ENCODE measurements at regions not wholly inside any gene's neighbourhood (a gene's known extent, or its start where the extent isn't known, plus 50 kb on each side); places are given as distances from the start of the nearest gene placed in this dataset.
A peak's percentile ranks its signal among the peaks of the same experiment; 100 is the strongest.

- DNase-seq (no peak), ATAC-seq (peak in 1 of 2 donors; percentile 72)
- Histone ChIP-seq H3K4me1 (peaks cover 9% of the 10 kb centered on the region), H3K27ac (no peak overlapping the region), H3K27me3 (ENCODE audit: low read depth) (no peaks in the 10 kb centered on the region), H3K9me3 (no peaks in the 10 kb centered on the region), H3K36me3 (no peaks in the 10 kb centered on the region), H3K4me3 (no peak overlapping the region)
- intact Hi-C loops (cut with DNase I) = no loop called here
- TF ChIP-seq, protein P1, sequence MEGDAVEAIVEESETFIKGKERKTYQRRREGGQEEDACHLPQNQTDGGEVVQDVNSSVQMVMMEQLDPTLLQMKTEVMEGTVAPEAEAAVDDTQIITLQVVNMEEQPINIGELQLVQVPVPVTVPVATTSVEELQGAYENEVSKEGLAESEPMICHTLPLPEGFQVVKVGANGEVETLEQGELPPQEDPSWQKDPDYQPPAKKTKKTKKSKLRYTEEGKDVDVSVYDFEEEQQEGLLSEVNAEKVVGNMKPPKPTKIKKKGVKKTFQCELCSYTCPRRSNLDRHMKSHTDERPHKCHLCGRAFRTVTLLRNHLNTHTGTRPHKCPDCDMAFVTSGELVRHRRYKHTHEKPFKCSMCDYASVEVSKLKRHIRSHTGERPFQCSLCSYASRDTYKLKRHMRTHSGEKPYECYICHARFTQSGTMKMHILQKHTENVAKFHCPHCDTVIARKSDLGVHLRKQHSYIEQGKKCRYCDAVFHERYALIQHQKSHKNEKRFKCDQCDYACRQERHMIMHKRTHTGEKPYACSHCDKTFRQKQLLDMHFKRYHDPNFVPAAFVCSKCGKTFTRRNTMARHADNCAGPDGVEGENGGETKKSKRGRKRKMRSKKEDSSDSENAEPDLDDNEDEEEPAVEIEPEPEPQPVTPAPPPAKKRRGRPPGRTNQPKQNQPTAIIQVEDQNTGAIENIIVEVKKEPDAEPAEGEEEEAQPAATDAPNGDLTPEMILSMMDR (IDR thresholded peaks at IDR 0.05) = no peak
Measured at GRCh38 chr14:35197015-35197414, 74.7 kb downstream of the PRORP start.

DNA sequence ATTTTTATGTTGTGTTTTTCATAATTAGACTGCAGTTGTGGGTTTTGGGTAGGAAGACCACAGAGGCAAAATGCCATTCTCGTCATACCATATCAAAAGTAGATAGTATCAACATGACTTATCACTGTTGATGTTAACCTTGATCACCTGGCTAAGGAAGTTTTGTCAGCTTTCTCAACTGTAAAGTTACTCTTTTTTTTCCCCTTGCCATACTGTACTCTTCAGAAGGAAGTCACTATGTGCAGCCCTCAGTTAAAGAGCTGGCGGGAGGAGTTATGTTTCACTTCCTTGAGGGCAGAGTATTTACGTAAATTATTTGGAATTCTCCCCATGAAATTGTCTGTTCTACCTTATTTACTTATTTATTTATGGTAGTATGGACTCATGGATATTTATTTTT is 78.7 kb downstream of the PRORP start:
- H3K4me1 ChIP-seq = peaks cover 13% of the 10 kb centered on the region
- H3K27me3 ChIP-seq (ENCODE audit: low read depth) = no peaks in the 10 kb centered on the region
- ATAC-seq (no peak), DNase-seq (no peak)
- intact Hi-C loops (cut with DNase I) = no loop called here
- TF ChIP-seq, protein P1 (IDR thresholded peaks at IDR 0.05) = no peak
- H3K4me3 ChIP-seq = no peak overlapping the region
- no peaks in the 10 kb centered on the region for H3K9me3 ChIP-seq
- H3K27ac ChIP-seq = no peak overlapping the region
- no peaks in the 10 kb centered on the region for H3K36me3 ChIP-seq

- Histone ChIP-seq H3K9me3 (no peaks in the 10 kb centered on the region), H3K36me3 (no peaks in the 10 kb centered on the region), H3K4me1 (peaks cover 4% of the 10 kb centered on the region), H3K27me3 (ENCODE audit: low read depth) (no peaks in the 10 kb centered on the region), H3K4me3 (no peak overlapping the region), H3K27ac (no peak overlapping the region)
- TF ChIP-seq, protein P1 (IDR thresholded peaks at IDR 0.05) = no peak
- intact Hi-C loops (cut with DNase I) = no loop called here
- DNase-seq = no peak
- no peak for ATAC-seq
Measured at GRCh38 chr14:35202195-35202594, 79.8 kb downstream of the PRORP start.

GRCh38 chr14:35205737-35206136 is 83.4 kb downstream of the PRORP start:
- Histone ChIP-seq H3K4me3 (no peak overlapping the region), H3K9me3 (no peaks in the 10 kb centered on the region), H3K36me3 (no peaks in the 10 kb centered on the region), H3K4me1 (peaks cover 4% of the 10 kb centered on the region), H3K27ac (peak overlapping the region; percentile 18), H3K27me3 (ENCODE audit: low read depth) (no peaks in the 10 kb centered on the region)
- intact Hi-C loops (cut with DNase I) = no loop called here
- TF ChIP-seq, protein P1 (IDR thresholded peaks at IDR 0.05) = no peak
- ATAC-seq (peak; percentile 48 to 61), DNase-seq (no peak)

DNA sequence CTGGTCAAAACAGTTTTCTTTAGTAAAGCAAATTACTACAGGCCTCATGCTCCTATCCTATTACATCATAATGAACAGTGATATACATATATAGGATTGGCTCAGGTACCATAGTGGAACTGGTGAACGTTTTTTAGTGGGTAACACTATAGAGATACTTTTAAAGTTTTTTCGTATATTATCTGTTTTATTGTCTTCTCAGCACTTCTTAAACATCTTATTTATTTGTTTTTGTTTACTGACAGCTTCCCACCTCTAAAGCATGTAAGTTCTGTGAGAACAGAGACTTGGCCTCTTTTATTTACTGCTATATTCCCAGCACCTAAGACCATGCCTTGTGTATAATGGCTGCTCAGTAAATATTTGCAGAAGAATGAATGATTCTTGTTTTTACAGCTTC is 81.1 kb upstream of the PSMA6 start:
- Histone ChIP-seq H3K4me1 (peaks cover 11% of the 10 kb centered on the region), H3K36me3 (no peaks in the 10 kb centered on the region), H3K4me3 (no peak overlapping the region), H3K27me3 (ENCODE audit: low read depth) (no peaks in the 10 kb centered on the region), H3K9me3 (no peaks in the 10 kb centered on the region), H3K27ac (no peak overlapping the region)
- DNase-seq (no peak), ATAC-seq (no peak)
- intact Hi-C loops (cut with DNase I) = loop anchor here (10.0 kb wide), 1 partner anchor 194 kb away; the partner anchor contains the start of gene NFKBIA
- TF ChIP-seq, protein P1 (IDR thresholded peaks at IDR 0.05) = no peak

All from lower lobe of right lung (tissue), 2 donors.